NT2/D1 (cell line): ENCODE measurements at regions not wholly inside any gene's neighbourhood (a gene's known extent, or its start where the extent isn't known, plus 50 kb on each side); places are given as distances from the start of the nearest gene placed in this dataset.

Experiments
- YY1 ChIP-seq: IDR thresholded peaks from 2 replicates; pipeline ENCODE4 v1.6.1; 2011; ENCODE audit not compliant: insufficient read length, insufficient read depth
- ZNF274 ChIP-seq: IDR thresholded peaks from 2 replicates; pipeline ENCODE4 v1.6.1; 2011; ENCODE audit warnings: mild to moderate bottlenecking, low read depth, low read length

- TF ChIP-seq YY1 (no peak), ZNF274 (no peak)
These were observed 456.9 kb downstream of the PRELID2 start for GRCh38 chr5:145378226-145378625.
